H9 (cell line): ENCODE measurements at regions not wholly inside any gene's neighbourhood (a gene's known extent, or its start where the extent isn't known, plus 50 kb on each side); places are given as distances from the start of the nearest gene placed in this dataset.

Source experiments
- DNase-seq: peaks from one replicate; pipeline ENCODE4 v3.0.0-alpha.2; 2017
- H2AFZ ChIP-seq: one replicate; pipeline ENCODE4 v1.6.1; 2013; ENCODE audit warnings: mild to moderate bottlenecking, low read length, control low read depth, moderate library complexity
- H2AK5ac ChIP-seq: 2 replicates; pipeline ENCODE4 v1.6.1; 2013; ENCODE audit warnings: low read length, control low read depth, mixed read lengths; ENCODE audit not compliant: insufficient read length
- H2BK120ac ChIP-seq: one replicate; pipeline ENCODE4 v1.6.1; 2013; ENCODE audit warnings: low read depth, mild to moderate bottlenecking, low read length, control low read depth, inconsistent platforms; ENCODE audit not compliant: poor library complexity, severe bottlenecking
- H2BK12ac ChIP-seq: 2 replicates; pipeline ENCODE4 v1.6.1; 2013; ENCODE audit warnings: low read length, control low read depth, mixed read lengths, low read depth; ENCODE audit not compliant: insufficient read length
- H2BK15ac ChIP-seq: 2 replicates; pipeline ENCODE4 v1.6.1; 2013; ENCODE audit warnings: low read depth, low read length, control low read depth
- H2BK20ac ChIP-seq: one replicate; pipeline ENCODE4 v1.6.1; 2013; ENCODE audit warnings: low read depth, mild to moderate bottlenecking, low read length, control low read depth, inconsistent platforms; ENCODE audit not compliant: poor library complexity, severe bottlenecking
- H2BK5ac ChIP-seq: 2 replicates; pipeline ENCODE4 v1.6.1; 2013; ENCODE audit warnings: low read length, control low read depth, mixed read lengths; ENCODE audit not compliant: insufficient read length
- H3K14ac ChIP-seq: 2 replicates; pipeline ENCODE4 v1.6.1; 2013; ENCODE audit warnings: low read length, control low read depth; ENCODE audit not compliant: insufficient read depth
- H3K18ac ChIP-seq: 2 replicates; pipeline ENCODE4 v1.6.1; 2013; ENCODE audit warnings: low read depth, mild to moderate bottlenecking, mixed read lengths, low read length, control low read depth; ENCODE audit not compliant: insufficient read length
- H3K23ac ChIP-seq: 2 replicates; pipeline ENCODE4 v1.6.1; 2013; ENCODE audit warnings: low read length, control low read depth, mixed read lengths, low read depth; ENCODE audit not compliant: insufficient read length
- H3K23me2 ChIP-seq: 2 replicates; pipeline ENCODE4 v1.6.1; 2013; ENCODE audit warnings: low read depth, mild to moderate bottlenecking, mixed read lengths, low read length, control low read depth; ENCODE audit not compliant: insufficient read length, poor library complexity, severe bottlenecking
- H3K27ac ChIP-seq: 2 replicates; pipeline ENCODE4 v1.5.1; 2013; ENCODE audit warnings: low read length, control low read depth, mixed read lengths, low read depth; ENCODE audit not compliant: insufficient read length
- H3K27me3 ChIP-seq: 2 replicates; pipeline ENCODE4 v1.6.1; 2013; ENCODE audit warnings: low read length, control low read depth, inconsistent platforms; ENCODE audit not compliant: insufficient read depth
- H3K4ac ChIP-seq: 2 replicates; pipeline ENCODE4 v1.6.1; 2013; ENCODE audit warnings: low read depth, mild to moderate bottlenecking, control low read depth, inconsistent platforms, low read length, moderate library complexity
- H3K4me1 ChIP-seq: 2 replicates; pipeline ENCODE4 v1.6.1; 2013; ENCODE audit warnings: low read length, control low read depth, inconsistent platforms; ENCODE audit not compliant: insufficient read depth
- H3K4me2 ChIP-seq: 2 replicates; pipeline ENCODE4 v1.6.1; 2013; ENCODE audit warnings: low read length, control low read depth, mixed read lengths; ENCODE audit not compliant: insufficient read length, insufficient read depth
- H3K56ac ChIP-seq: 2 replicates; pipeline ENCODE4 v1.6.1; 2013; ENCODE audit warnings: low read depth, mild to moderate bottlenecking, mixed read lengths, low read length, control low read depth; ENCODE audit not compliant: insufficient read length
- H3K79me1 ChIP-seq: 2 replicates; pipeline ENCODE4 v1.6.1; 2013; ENCODE audit warnings: low read depth, mild to moderate bottlenecking, moderate library complexity, low read length, control low read depth, inconsistent platforms; ENCODE audit not compliant: insufficient read depth, poor library complexity, severe bottlenecking
- H3K79me2 ChIP-seq: 2 replicates; pipeline ENCODE4 v1.6.1; 2013; ENCODE audit warnings: low read length, control low read depth, inconsistent platforms; ENCODE audit not compliant: insufficient read depth
- H3K9ac ChIP-seq: 2 replicates; pipeline ENCODE4 v1.6.1; 2013; ENCODE audit warnings: low read length, control low read depth, mixed read lengths; ENCODE audit not compliant: insufficient read length; ENCODE audit errors: extremely low read depth
- H3K9me3 ChIP-seq: one replicate; pipeline ENCODE4 v1.6.1; 2013; ENCODE audit warnings: low read depth, low read length, inconsistent platforms; ENCODE audit not compliant: control insufficient read depth
- H3T11ph ChIP-seq: one replicate; pipeline ENCODE4 v1.6.1; 2013; ENCODE audit warnings: mild to moderate bottlenecking, low read length, control low read depth, inconsistent platforms
- H4K20me1 ChIP-seq: one replicate; pipeline ENCODE4 v1.6.1; 2013; ENCODE audit not compliant: control insufficient read depth, insufficient read length, insufficient read depth
- H4K5ac ChIP-seq: 2 replicates; pipeline ENCODE4 v1.6.1; 2013; ENCODE audit warnings: low read depth, mild to moderate bottlenecking, mixed read lengths, low read length, control low read depth; ENCODE audit not compliant: insufficient read length
- H4K8ac ChIP-seq: replicated peaks from 2 replicates; pipeline ENCODE4 v1.6.1; 2013; ENCODE audit warnings: low read length, control low read depth, mixed read lengths, low read depth; ENCODE audit not compliant: insufficient read length
- H4K91ac ChIP-seq: 2 replicates; pipeline ENCODE4 v1.6.1; 2013; ENCODE audit warnings: low read depth, mild to moderate bottlenecking, moderate library complexity, mixed read lengths, low read length, control low read depth; ENCODE audit not compliant: insufficient read length
- H3K27ac Mint-ChIP-seq, 3 experiments: 2 replicates in 2 of 3; 3 replicates in 1 of 3; pipeline ENCODE4 v1.8.0; 2020 to 2021; ENCODE audit warnings: mixed read lengths in 3 of 3, mild to moderate bottlenecking in 1 of 3, moderate library complexity in 1 of 3
- H3K27me3 Mint-ChIP-seq: 2 replicates; pipeline ENCODE4 v1.8.0; 2021; ENCODE audit warnings: low read depth, mild to moderate bottlenecking, moderate library complexity, mixed read lengths
- H3K36me3 Mint-ChIP-seq, 3 experiments: 2 replicates in 2 of 3; 3 replicates in 1 of 3; pipeline ENCODE4 v1.8.0; 2020 to 2021; ENCODE audit warnings: low read depth in 3 of 3, mixed read lengths in 3 of 3; ENCODE audit not compliant: insufficient read depth in 1 of 3
- H3K4me1 Mint-ChIP-seq, 2 experiments: 2 replicates each; pipeline ENCODE4 v1.8.0; 2020; ENCODE audit warnings: mixed read lengths in 2 of 2
- H3K4me3 Mint-ChIP-seq, 2 experiments: 2 replicates in 1 of 2; 3 replicates in 1 of 2; pipeline ENCODE4 v1.8.0; 2020 to 2021; ENCODE audit warnings: mild to moderate bottlenecking in 2 of 2, mixed read lengths in 2 of 2, moderate library complexity in 1 of 2
- H3K9me3 Mint-ChIP-seq, 2 experiments: 2 replicates in 1 of 2; 3 replicates in 1 of 2; pipeline ENCODE4 v1.8.0; 2020; ENCODE audit warnings: mild to moderate bottlenecking in 2 of 2, mixed read lengths in 2 of 2, moderate library complexity in 1 of 2
- WGBS: extraction: QIAGEN DNeasy Blood & Tissue Kit; methylation state at CpG from one replicate; pipeline ENCODE4 v1.1.7; 2013; ENCODE audit warnings: missing lambda C conversion rate, low lambda C conversion rate, mixed read lengths; ENCODE audit not compliant: insufficient read length; ENCODE audit errors: extremely low coverage; 5-methylcytosine and 5-hydroxymethylcytosine counted together
- TF ChIP-seq, protein P1 (sequence below): fragments of 200-600 bp; sonication (generic); conservative IDR thresholded peaks from 3 replicates; pipeline ENCODE4 v1.8.0; 2021; ENCODE audit warnings: antibody characterized with exemption, mild to moderate bottlenecking

DNA sequence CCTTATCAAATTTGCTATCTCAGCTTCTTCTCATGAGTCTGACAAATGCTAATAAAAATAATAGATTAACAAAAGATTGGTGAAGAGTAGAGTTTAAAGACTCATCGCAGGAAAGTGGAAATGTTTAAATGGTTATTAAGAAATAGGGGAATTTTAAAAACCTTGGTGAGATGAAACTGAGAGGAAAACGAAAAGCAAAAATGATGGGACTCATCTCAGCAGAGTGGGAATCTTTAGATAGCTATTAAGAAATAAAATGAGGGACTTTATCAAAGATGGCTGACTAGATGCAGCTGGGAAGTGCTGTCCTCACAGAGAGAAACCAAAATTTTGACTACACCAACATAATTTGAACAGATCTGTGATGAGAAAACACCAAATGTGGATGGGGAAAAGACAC, 79.2 kb upstream of the CD163 start:
- Histone ChIP-seq H3K27me3 (no peaks in the 10 kb centered on the region), H2BK12ac (no peak overlapping the region), H2BK120ac (no peak overlapping the region), H4K91ac (no peak overlapping the region), H3K79me2 (no peaks in the 10 kb centered on the region), H3K79me1 (no peaks in the 10 kb centered on the region), H2BK20ac (no peak overlapping the region), H2AK5ac (no peak overlapping the region), H3K9ac (no peak overlapping the region), H4K20me1 (no peaks in the 10 kb centered on the region), H3K56ac (no peak overlapping the region), H3K4ac (no peak overlapping the region), H2AFZ (no peak overlapping the region), H3K14ac (no peak overlapping the region), H3T11ph (no peak overlapping the region), H4K8ac (no peak overlapping the region), H3K4me2 (no peak overlapping the region), H4K5ac (no peak overlapping the region), H3K18ac (no peak overlapping the region), H3K4me1 (no peaks in the 10 kb centered on the region), H2BK5ac (no peak overlapping the region), H3K9me3 (no peaks in the 10 kb centered on the region), H3K23me2 (no peaks in the 10 kb centered on the region), H3K23ac (no peak overlapping the region), H3K27ac (no peak overlapping the region), H2BK15ac (no peak overlapping the region)
- H3K27me3 Mint-ChIP-seq, result no peaks in the 10 kb centered on the region
- no peak overlapping the region for H3K4me3 Mint-ChIP-seq
- H3K36me3 Mint-ChIP-seq, result no peaks in the 10 kb centered on the region; a peak in 2 of 7 replicates
- TF ChIP-seq, protein P1, sequence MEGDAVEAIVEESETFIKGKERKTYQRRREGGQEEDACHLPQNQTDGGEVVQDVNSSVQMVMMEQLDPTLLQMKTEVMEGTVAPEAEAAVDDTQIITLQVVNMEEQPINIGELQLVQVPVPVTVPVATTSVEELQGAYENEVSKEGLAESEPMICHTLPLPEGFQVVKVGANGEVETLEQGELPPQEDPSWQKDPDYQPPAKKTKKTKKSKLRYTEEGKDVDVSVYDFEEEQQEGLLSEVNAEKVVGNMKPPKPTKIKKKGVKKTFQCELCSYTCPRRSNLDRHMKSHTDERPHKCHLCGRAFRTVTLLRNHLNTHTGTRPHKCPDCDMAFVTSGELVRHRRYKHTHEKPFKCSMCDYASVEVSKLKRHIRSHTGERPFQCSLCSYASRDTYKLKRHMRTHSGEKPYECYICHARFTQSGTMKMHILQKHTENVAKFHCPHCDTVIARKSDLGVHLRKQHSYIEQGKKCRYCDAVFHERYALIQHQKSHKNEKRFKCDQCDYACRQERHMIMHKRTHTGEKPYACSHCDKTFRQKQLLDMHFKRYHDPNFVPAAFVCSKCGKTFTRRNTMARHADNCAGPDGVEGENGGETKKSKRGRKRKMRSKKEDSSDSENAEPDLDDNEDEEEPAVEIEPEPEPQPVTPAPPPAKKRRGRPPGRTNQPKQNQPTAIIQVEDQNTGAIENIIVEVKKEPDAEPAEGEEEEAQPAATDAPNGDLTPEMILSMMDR, result no peak
- peaks cover 12 to 18% of the 10 kb centered on the region in 2 experiments; a peak in 4 of 5 replicates for H3K9me3 Mint-ChIP-seq
- WGBS, result 100% methylated on average over 1 of the region's 2 CpGs
- H3K27ac Mint-ChIP-seq, result no peak overlapping the region
- H3K4me1 Mint-ChIP-seq, result no peaks in the 10 kb centered on the region
- DNase-seq, result no peak
